Peyer's patch (tissue), 4 donors: ENCODE measurements at regions not wholly inside any gene's neighbourhood (a gene's known extent, or its start where the extent isn't known, plus 50 kb on each side); places are given as distances from the start of the nearest gene placed in this dataset.

Experiments
- DNase-seq, 3 donors: peaks; one replicate each; pipeline ENCODE4 v3.0.0-alpha.2; 2017 to 2019
- H3K27ac ChIP-seq, 4 donors: fragments of 200-600 bp; sonication (generic); one replicate each; pipeline ENCODE4 v1.5.1; 2016 to 2019
- H3K27me3 ChIP-seq, 2 donors: fragments of 200-600 bp; sonication (generic); one replicate each; pipeline ENCODE4 v1.5.1; 2019
- H3K36me3 ChIP-seq, 3 donors: fragments of 200-600 bp; sonication (generic); one replicate each; pipeline ENCODE4 v1.5.1; 2016 to 2019
- H3K4me1 ChIP-seq, 4 donors: fragments of 200-600 bp; sonication (generic); one replicate each; pipeline ENCODE4 v1.5.1; 2016 to 2019
- H3K4me3 ChIP-seq, 4 donors: fragments of 200-600 bp; sonication (generic); 1 replicate in 3 of 4; 2 replicates in 1 of 4; pipeline ENCODE4 v1.5.1; 2016 to 2019; ENCODE audit warnings: mild to moderate bottlenecking in 1 of 4
- H3K9me3 ChIP-seq, 4 donors: fragments of 200-600 bp; sonication (generic); one replicate each; pipeline ENCODE4 v1.5.1; 2016 to 2019; ENCODE audit warnings: mild to moderate bottlenecking in 1 of 4
- POLR2A ChIP-seq, 2 donors: fragments of 450-650 bp; IDR thresholded peaks; one replicate each; pipeline ENCODE4 v1.5.1; 2017; ENCODE audit warnings: antibody characterized with exemption in 2 of 2, mild to moderate bottlenecking in 2 of 2, moderate library complexity in 2 of 2
- TF ChIP-seq, protein P1 (sequence below), 6 experiments: fragments of 450-650 bp in 4 of 6; fragments of 200-600 bp in 2 of 6; sonication (generic) in 1 of 6; IDR thresholded peaks; one replicate each; pipeline ENCODE4 v1.5.1; 2017 to 2019; ENCODE audit warnings: antibody characterized with exemption in 6 of 6, mild to moderate bottlenecking in 3 of 6, moderate library complexity in 1 of 6

DNA sequence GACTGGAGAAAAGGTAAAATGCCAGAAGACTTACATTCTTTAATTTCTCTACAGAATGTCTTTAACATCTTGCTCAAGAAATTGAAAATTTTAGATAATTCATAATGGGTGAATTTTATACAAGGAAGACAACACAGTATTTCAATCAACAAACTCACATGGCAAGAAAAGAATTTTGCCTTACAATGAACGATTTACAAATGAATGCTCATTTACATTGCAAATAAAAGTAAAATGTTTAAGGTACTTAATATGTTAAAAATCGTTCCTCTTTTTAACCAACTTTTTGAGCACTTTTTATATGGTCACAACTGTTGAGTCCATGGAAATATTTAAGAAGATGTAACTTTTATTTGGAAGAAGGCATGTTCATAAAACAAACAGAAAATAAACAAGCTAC is 174.8 kb upstream of the UBE2E2 start:
- TF ChIP-seq, protein P1, sequence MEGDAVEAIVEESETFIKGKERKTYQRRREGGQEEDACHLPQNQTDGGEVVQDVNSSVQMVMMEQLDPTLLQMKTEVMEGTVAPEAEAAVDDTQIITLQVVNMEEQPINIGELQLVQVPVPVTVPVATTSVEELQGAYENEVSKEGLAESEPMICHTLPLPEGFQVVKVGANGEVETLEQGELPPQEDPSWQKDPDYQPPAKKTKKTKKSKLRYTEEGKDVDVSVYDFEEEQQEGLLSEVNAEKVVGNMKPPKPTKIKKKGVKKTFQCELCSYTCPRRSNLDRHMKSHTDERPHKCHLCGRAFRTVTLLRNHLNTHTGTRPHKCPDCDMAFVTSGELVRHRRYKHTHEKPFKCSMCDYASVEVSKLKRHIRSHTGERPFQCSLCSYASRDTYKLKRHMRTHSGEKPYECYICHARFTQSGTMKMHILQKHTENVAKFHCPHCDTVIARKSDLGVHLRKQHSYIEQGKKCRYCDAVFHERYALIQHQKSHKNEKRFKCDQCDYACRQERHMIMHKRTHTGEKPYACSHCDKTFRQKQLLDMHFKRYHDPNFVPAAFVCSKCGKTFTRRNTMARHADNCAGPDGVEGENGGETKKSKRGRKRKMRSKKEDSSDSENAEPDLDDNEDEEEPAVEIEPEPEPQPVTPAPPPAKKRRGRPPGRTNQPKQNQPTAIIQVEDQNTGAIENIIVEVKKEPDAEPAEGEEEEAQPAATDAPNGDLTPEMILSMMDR (IDR thresholded peaks at IDR 0.05) = no peak
- no peak for TF ChIP-seq POLR2A (IDR thresholded peaks at IDR 0.05)

DNA sequence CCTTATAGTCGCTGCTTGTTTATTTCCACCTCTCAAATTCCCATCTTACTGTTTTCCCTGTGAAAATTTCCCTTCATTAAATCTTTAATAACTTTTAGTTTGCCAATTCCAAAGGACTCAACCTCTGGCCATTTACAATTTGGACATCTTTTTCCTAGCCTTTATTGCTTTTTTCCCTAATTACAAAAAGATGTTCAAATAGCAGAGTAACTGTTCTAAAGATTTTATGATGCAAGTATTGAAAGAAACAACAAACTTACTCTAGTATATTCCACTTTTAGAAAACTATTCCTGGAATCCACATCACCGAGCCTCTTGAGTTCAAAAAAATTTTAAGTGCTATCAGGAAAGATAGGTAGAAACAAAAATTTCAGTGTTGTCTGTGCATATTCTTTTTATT is 174.1 kb upstream of the UBE2E2 start:
- Histone ChIP-seq H3K4me1 (no peaks in the 10 kb centered on the region), H3K9me3 (no peaks in the 10 kb centered on the region), H3K36me3 (no peaks in the 10 kb centered on the region), H3K27ac (no peak overlapping the region), H3K4me3 (no peak overlapping the region), H3K27me3 (no peaks in the 10 kb centered on the region)
- TF ChIP-seq, protein P1 (IDR thresholded peaks at IDR 0.05) = no peak
- no peak for TF ChIP-seq POLR2A (IDR thresholded peaks at IDR 0.05)
- DNase-seq = no peak

More for the DNA sequence above, 174.8 kb upstream of the UBE2E2 start:
- no peak for DNase-seq
- Histone ChIP-seq H3K4me1 (no peaks in the 10 kb centered on the region), H3K36me3 (no peaks in the 10 kb centered on the region), H3K27me3 (no peaks in the 10 kb centered on the region), H3K27ac (no peak overlapping the region), H3K4me3 (no peak overlapping the region), H3K9me3 (no peaks in the 10 kb centered on the region)

DNA sequence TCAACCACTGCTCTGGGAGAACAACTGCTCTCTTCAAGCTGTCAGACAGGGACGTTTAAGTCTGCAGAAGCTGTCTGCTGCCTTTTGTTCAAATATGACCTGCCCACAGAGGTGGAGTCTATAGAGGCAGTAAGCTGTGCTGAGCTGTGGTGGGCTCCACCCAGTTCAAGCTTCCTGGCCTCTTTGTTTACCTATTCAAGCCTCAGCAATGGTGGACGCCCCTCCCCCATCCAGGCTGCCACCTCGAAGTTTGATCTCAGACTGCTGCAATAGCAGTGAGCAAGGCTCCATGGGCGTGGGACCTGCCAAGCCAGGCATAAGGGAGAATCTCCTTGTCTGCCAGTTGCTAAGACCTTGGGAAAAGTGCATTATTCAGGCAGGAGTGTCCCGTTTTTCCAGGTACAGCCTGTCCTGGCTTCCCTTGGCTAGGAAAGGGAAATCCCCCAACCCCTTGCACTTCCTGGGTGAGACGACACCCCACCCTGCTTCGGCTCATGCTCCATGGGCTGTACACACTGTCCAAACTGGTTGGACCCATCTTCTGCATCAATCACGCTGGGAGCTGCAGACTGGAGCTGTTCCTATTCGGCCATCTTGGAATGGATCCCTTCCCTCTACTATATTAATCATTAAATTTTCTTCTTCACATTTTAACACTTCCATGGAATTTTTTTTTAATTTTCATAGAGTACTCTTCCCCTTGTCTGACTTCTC is 167.0 kb upstream of the UBE2E2 start:
- peak in 1 of 3 donors; percentile 48 for DNase-seq
- no peaks in the 10 kb centered on the region for H3K27me3 ChIP-seq
- TF ChIP-seq, protein P1 (IDR thresholded peaks at IDR 0.05) = no peak
- TF ChIP-seq POLR2A (IDR thresholded peaks at IDR 0.05) = no peak

DNA sequence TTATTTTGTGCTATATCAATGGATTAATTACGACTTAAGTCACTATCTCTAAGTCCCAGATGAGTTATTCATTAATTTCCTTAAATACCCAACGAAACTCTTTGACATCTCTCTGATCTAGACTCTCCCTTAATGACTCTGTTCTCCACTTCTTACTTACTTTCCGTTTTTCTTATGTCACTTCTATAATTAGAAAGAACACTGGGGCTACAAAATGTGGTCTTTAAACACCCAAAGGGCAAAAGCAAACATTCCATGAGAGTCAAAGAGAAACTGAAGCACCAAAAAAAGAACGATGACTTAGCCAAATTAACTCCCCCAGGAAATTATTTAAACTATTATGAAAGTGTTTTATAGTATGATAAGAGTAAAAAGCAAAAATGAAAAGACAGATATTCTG is 166.4 kb upstream of the UBE2E2 start:
- H3K4me1 ChIP-seq = no peaks in the 10 kb centered on the region
- H3K36me3 ChIP-seq = no peaks in the 10 kb centered on the region
- no peaks in the 10 kb centered on the region for H3K27me3 ChIP-seq
- no peaks in the 10 kb centered on the region for H3K9me3 ChIP-seq
- no peak for DNase-seq
- H3K4me3 ChIP-seq = no peak overlapping the region
- no peak overlapping the region for H3K27ac ChIP-seq
- TF ChIP-seq, protein P1 (IDR thresholded peaks at IDR 0.05) = no peak
- no peak for TF ChIP-seq POLR2A (IDR thresholded peaks at IDR 0.05)

More for the DNA sequence above, 167.0 kb upstream of the UBE2E2 start:
- Histone ChIP-seq H3K4me3 (no peak overlapping the region), H3K9me3 (no peaks in the 10 kb centered on the region), H3K4me1 (no peaks in the 10 kb centered on the region), H3K27ac (no peak overlapping the region), H3K36me3 (no peaks in the 10 kb centered on the region)

DNA sequence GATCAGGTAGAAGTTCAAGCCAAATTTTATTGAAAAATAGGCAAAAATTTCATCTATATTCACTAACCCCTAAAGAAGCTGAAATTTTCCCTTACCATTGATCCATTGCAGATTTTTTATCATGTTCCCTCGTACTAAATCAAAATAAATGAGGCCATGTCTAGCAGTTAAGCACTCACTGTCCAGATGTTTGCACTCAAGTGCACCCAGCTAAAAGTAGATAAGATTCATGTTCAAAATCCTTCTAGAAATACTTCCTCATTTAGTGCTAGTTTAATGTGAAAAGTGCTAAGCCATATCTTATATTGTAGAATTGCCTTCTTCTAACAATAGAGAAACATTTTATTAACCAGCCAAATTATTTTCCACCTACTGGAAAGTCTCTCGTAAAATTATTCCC is 164.7 kb upstream of the UBE2E2 start:
- Histone ChIP-seq H3K4me3 (no peak overlapping the region), H3K27me3 (no peaks in the 10 kb centered on the region), H3K27ac (no peak overlapping the region), H3K4me1 (no peaks in the 10 kb centered on the region), H3K36me3 (no peaks in the 10 kb centered on the region), H3K9me3 (no peaks in the 10 kb centered on the region)
- DNase-seq = no peak
- TF ChIP-seq, protein P1 (IDR thresholded peaks at IDR 0.05) = no peak
- no peak for TF ChIP-seq POLR2A (IDR thresholded peaks at IDR 0.05)
